Lung (tissue), 11 donors: ENCODE measurements at regions not wholly inside any gene's neighbourhood (a gene's known extent, or its start where the extent isn't known, plus 50 kb on each side); places are given as distances from the start of the nearest gene placed in this dataset.

Experiments
- ATAC-seq: fragments of 200-7000 bp; cut with Tn5 transposase; one replicate; pipeline ENCODE4 v1.9.1; 2020; ENCODE audit warnings: moderate number of reproducible peaks; ENCODE audit not compliant: insufficient read depth, low FRiP score
- DNase-seq, 3 donors: peaks; one replicate each; pipeline ENCODE4 v3.0.0-alpha.2; 2013 to 2017
- H3K27ac ChIP-seq, 2 donors: one replicate each; pipeline ENCODE4 v1.5.1; 2013; ENCODE audit warnings: mild to moderate bottlenecking in 2 of 2, moderate library complexity in 2 of 2, control low read depth in 1 of 2, inconsistent platforms in 1 of 2, low read depth in 1 of 2, low read length in 1 of 2
- H3K27me3 ChIP-seq, 3 donors: one replicate each; pipeline ENCODE4 v1.5.1; 2013; ENCODE audit warnings: low read length in 2 of 3; ENCODE audit not compliant: control insufficient read depth in 3 of 3, insufficient read depth in 3 of 3
- H3K36me3 ChIP-seq, 4 donors: one replicate each; pipeline ENCODE4 v1.5.1; 2013; ENCODE audit warnings: low read length in 4 of 4, mild to moderate bottlenecking in 1 of 4, moderate library complexity in 1 of 4; ENCODE audit not compliant: control insufficient read depth in 4 of 4, insufficient read depth in 4 of 4
- H3K4me1 ChIP-seq, 5 donors: one replicate each; pipeline ENCODE4 v1.5.1; 2013; ENCODE audit warnings: low read length in 5 of 5, mild to moderate bottlenecking in 2 of 5, moderate library complexity in 1 of 5; ENCODE audit not compliant: control insufficient read depth in 5 of 5, insufficient read depth in 5 of 5
- H3K4me3 ChIP-seq: one replicate; pipeline ENCODE4 v1.5.1; 2013; ENCODE audit warnings: mild to moderate bottlenecking, control low read depth, moderate library complexity
- H3K9ac ChIP-seq, 2 donors: one replicate each; pipeline ENCODE4 v1.5.1; 2013; ENCODE audit warnings: low read length in 2 of 2, control low read depth in 1 of 2; ENCODE audit not compliant: insufficient read depth in 1 of 2
- H3K9me3 ChIP-seq, 4 donors: one replicate each; pipeline ENCODE4 v1.5.1; 2013; ENCODE audit warnings: low read length in 3 of 4, mild to moderate bottlenecking in 1 of 4, moderate library complexity in 1 of 4; ENCODE audit not compliant: control insufficient read depth in 4 of 4, insufficient read depth in 3 of 4
- CTCF ChIP-seq: IDR thresholded peaks from 2 replicates; pipeline ENCODE4 v1.5.1; 2012; ENCODE audit warnings: mild to moderate bottlenecking; ENCODE audit errors: control extremely low read depth, extremely low read depth
- WGBS, 2 donors: extraction: QIAGEN DNeasy Blood & Tissue Kit; methylation state at CpG; one replicate each; pipeline ENCODE4 v1.1.7; 2013; 5-methylcytosine and 5-hydroxymethylcytosine counted together
- donor health status: control.
- donor health status: control.
- donor health status: Bipolar disorder and iron deficiency.
- donor health status: healthy.
- donor health status: DM: yes; HTN: yes; CAD: no.

DNA sequence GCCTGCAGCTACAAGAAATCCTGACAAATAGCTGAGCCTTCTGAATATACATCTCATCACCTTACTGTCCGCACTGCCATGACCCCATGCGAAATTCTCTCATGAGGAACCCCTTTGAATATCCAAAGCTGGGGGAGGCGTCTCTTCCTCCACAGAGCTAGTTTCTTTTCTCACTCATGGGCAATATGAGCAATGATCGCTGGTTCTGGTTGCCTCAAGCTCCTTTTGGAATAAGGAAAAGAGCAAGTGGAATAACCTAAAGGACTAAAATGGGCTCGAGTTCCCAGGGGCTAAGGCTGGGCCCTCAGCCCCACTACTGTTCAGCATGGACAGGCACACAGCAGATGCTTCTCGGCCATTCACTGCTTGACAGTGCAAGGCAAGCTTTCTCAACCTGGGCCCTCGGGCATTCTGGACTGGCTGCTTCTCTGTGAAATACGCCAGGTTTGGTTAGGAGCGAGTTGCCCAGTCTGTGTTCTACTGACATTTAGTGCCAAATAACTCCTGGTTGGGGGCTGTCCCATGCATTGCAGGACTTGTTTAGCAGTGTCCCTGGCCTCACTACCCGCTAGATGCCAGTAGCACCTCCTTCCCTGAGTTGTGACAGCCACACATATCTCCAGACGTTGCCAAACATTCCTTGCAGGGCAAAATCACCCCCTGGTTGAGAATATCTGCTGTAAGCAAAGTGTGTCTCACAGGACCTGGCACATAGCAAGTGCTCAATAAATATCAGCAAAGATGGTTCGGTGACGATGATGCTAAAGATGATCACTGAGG lies 156.8 kb downstream of the CEBPB start:
- no peaks in the 10 kb centered on the region for H3K27me3 ChIP-seq
- no peaks in the 10 kb centered on the region for H3K9me3 ChIP-seq
- DNase-seq = no peak
- peaks cover 0 to 34% (median 20%) of the 10 kb centered on the region in 5 donors for H3K4me1 ChIP-seq
- no peak for ATAC-seq
- no peaks in the 10 kb centered on the region for H3K36me3 ChIP-seq
- WGBS, 2 donors = 67 to 73% methylated on average over 13 of the region's 13 CpGs
- no peak for TF ChIP-seq CTCF
- H3K9ac ChIP-seq = no peak overlapping the region
- H3K27ac ChIP-seq = peak overlapping the region in 1 of 2 donors; percentile 87
- H3K4me3 ChIP-seq = no peak overlapping the region

- WGBS, 2 donors = 18 to 54% methylated on average over 6 of the region's 6 CpGs
- H3K9ac ChIP-seq = no peak overlapping the region
- TF ChIP-seq CTCF = no peak
- ATAC-seq (peak; percentile 49), DNase-seq (peak; percentile 46 to 64 (median 61))
- H3K27ac ChIP-seq = peak overlapping the region in 1 of 2 donors; percentile 87
- no peaks in the 10 kb centered on the region for H3K9me3 ChIP-seq
- H3K36me3 ChIP-seq = no peaks in the 10 kb centered on the region
- H3K27me3 ChIP-seq = no peaks in the 10 kb centered on the region
- no peak overlapping the region for H3K4me3 ChIP-seq
- peaks cover 0 to 34% (median 20%) of the 10 kb centered on the region in 5 donors for H3K4me1 ChIP-seq
These were observed 157.5 kb downstream of the CEBPB start for GRCh38 chr20:50348096-50348495.

DNA sequence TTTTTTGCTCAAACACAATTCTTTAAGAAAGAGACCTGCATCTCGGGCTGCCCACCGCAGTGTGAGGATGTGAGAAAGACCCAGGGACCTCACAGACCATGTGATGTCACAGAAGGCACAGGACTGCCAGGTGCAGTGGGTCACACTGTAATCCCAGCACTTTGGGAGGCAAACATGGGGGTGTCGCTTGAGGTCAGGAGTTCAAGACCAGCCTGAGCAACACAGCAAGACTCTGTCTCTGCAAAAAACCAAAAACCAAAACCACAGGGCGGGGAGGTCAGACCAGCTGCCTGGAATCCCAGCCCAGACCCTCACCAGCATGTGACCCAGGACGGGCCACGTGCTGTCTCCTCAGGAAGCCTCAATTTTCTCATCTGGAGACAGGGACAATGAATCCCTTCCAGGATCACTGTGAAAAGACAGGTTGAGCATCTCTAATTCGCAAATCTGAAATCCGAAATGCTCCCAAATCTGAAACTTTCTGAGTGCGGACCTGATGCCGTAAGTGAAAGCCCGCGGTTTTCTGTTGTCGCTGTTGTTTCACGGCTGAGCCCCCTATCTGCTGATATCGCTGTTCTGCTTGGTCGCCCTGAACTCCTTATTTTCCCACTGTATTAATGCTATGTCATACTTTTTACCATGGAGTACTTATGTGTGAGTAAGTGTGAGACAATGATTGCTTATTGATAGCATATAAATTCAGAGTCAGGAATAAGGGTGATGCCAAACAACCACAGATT lies 159.5 kb upstream of the PTPN1 start:
- no peaks in the 10 kb centered on the region for H3K36me3 ChIP-seq
- no peak overlapping the region for H3K4me3 ChIP-seq
- no peaks in the 10 kb centered on the region for H3K9me3 ChIP-seq
- no peaks in the 10 kb centered on the region for H3K27me3 ChIP-seq
- ATAC-seq (no peak), DNase-seq (no peak)
- no peak overlapping the region for H3K9ac ChIP-seq
- WGBS, 2 donors = 82 to 85% methylated on average over 16 of the region's 16 CpGs
- H3K27ac ChIP-seq = no peak overlapping the region
- no peak for TF ChIP-seq CTCF
- H3K4me1 ChIP-seq = peaks cover 0 to 48% (median 22%) of the 10 kb centered on the region in 5 donors
